ENCODE measurements at regions not wholly inside any gene's neighbourhood (a gene's known extent, or its start where the extent isn't known, plus 50 kb on each side); places are given as distances from the start of the nearest gene placed in this dataset.
"Not testable (repeated sequence)": the region's sequence is repeated elsewhere in the genome, so short reads cannot be mapped to it uniquely, and the experiment has no call there.

DNA sequence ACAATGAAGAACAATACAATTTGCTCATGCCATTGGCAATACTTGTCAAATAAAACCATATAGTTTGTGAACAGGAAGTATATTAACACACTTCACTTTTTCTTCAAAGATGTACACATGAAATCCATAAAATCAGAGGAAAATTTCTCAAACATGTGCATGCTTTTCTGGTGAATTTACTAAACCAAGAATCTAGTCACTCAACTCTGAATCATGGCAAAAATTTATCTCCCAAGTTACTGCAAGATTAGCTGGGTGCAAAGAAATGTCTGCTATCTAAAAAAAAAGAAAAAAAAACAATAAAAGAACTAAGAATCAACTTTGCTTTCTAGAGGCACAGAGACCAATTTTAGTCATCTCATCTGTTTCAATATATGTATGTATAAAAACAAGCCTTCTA lies 419.2 kb downstream of the NR4A2 start:
- ATAC-seq (no peak), DNase-seq (ENCODE audit: low spot score) (no peak)

DNA sequence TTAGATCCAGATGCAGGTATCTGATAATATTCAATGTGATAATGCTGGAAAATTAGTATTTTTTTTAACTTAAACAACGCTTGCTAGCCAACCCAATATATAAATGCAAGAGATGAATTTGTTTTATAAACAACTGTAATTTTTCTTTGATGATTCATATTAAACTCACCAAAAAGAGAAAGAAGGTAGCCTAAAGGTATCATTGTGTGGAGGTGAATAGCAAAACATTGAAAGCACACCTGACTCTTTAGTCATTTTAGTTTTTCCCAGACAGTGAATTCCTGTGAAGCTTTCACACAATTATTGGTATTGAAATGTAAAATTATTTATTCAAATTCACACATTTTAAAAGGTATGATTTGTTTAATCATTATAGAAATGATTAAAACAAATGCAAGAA lies 424.0 kb downstream of the NR4A2 start:
- no peak for ATAC-seq

DNA sequence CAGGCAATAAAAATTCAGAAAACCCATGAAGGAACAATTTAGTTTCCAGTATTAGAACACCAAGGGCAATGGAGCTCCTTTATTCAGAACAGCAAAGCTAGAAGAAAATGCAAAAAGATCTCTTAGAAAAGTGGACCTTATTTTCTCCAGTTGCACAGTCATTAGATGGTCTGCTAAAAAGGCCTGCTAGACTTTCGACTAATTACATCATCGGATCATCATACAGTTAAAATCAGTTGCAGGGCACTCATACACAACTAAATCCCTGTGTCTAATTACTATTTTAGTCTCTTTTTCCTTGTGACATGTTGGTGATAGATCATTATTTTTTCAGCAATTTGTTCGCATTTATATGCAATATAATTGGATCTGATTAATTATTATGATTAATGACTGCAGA lies 425.3 kb downstream of the NR4A2 start:
- ATAC-seq = no peak

More for the DNA sequence above, 424.0 kb downstream of the NR4A2 start:
- no peak for DNase-seq (ENCODE audit: low spot score)

DNA sequence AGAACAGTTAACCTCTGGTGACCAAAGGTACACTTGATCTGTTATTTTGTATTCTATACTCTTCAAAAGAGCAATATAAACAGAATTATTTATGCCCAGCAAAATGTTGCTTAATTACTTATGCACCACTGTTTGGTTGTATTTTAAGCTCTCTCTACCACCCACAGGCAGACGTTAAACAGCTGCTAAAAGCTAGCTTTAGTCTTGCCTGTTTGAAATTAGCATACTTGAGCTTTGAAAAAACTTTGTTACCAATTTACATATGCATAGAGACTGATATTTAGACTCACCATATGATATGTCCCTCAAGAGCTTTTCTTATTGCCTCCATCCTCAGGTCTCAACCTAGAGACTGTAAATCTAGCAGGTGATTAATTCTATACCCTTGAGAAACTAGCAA lies 426.9 kb downstream of the NR4A2 start:
- DNase-seq (ENCODE audit: low spot score) (no peak), ATAC-seq (no peak)

More for the DNA sequence above, 425.3 kb downstream of the NR4A2 start:
- DNase-seq (ENCODE audit: low spot score) = no peak

DNA sequence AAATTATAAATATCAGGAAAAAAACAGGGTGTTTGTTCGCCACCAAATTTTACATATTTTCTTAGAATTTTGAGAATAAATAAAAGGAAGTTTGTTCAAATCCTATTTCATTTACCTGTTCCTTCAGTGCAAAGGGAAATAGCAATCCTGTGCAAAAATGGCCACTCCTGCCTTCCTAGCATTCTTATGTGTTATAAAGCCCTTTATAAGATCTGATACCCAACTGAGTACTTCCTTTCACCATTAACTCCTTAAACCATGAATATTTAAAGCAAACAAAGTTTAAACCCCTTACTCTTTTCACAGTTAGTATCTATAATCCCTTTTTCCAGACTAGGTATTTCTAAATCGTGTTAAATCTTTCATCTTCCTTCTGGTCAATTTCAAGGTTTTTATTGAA lies 427.8 kb downstream of the NR4A2 start:
- DNase-seq (ENCODE audit: low spot score) (no peak), ATAC-seq (no peak)

DNA sequence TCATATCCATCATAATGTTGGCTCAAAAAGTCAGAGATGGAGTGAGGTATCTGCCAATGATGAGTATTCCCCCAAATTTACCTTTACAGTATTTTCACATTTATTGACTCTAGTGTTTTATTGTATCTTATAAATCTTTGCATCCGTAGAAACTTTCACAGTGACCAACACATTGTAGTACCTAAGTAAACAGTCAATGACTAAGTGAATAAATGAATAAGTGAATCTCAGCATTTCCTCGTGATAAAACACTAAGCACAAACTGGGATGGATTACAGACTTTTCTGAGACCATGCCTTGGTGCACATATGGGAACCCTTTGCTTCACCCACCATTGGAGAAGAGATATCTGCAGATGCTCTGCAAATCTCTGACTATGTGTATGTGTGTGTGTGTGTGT lies 429.9 kb downstream of the NR4A2 start:
- DNase-seq (ENCODE audit: low spot score) (no peak), ATAC-seq (no peak)

DNA sequence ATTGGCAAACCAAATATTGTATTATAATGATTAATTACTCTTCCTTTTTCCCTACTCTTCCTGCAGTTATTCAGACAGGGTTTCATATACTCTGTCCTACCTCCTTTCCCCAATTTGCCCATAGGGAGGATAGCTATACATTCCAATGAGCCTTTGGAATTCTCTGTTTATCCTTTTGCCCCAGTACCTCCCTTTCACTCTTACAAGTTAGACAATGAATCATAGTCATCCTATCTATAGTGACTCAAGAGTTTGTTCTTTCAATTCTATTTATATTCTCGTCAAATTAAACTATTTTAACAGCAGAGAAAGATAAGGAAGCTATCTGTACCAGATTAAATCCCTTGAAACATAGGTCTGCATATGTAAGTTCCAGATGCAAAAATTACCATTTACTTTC lies 437.5 kb downstream of the NR4A2 start:
- no peak for ATAC-seq
- no peak for DNase-seq (ENCODE audit: low spot score)

DNA sequence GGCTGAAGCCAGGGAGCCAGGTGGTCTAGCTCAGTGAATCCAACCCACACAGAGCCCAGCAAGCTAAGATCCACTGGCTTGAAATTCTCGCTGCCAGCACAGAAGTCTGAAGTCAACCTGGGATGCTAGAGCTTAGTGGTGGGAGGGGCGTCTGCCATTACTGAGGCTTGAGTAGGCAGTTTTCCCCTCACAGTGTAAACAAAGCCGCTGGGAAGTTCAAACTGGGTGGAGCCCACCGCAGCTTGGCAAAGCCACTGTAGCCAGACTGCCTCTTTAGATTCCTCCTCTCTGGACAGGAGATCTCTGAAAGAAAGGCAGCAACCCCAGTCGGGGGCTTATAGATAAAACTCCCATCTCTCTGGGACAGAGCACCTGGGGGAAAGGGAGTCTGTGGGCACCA lies 452.1 kb downstream of the NR4A2 start:
- not testable (repeated sequence) for ATAC-seq

DNA sequence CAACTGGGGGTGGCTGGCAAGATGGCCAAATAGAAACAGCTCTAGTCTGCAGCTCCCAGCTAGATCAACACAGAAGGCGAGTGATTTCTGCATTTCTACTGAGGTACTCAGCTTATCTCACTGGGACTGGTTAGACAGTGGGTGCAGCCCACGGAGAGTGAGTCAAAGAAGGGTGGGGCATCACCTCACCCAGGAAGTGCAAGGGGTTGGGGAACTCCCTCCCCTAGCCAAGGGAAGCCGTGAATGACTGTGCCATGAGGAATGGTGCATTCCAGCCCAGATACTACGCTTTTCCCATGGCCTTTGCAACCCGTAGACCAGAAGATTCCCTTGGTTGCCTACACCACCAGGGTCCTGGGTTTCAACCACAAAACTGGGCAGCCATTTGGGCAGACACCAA lies 452.6 kb downstream of the NR4A2 start:
- ATAC-seq = not testable (repeated sequence)

More for the DNA sequence above, 452.1 kb downstream of the NR4A2 start:
- not testable (repeated sequence) for DNase-seq (ENCODE audit: low spot score)

DNA sequence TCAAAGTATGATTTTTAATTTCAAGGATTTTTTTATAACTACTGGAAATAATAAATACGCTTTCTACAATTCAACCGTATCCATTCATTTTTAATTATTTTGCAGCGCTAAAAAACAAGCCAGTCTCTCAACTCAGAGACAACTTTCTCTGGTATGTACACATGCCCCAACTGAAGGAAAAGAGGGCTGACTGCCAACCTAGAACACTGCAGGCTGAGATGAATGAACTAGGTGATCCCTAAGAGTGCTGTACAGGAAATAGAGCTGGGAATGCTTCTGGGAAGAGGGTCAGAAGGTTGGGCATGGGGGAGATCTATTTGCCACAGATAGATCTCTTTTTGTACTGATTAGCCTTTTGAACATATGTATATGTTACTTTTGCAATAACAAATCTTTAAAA lies 460.1 kb downstream of the NR4A2 start:
- no peak for ATAC-seq
- DNase-seq (ENCODE audit: low spot score) = no peak

More for the DNA sequence above, 452.6 kb downstream of the NR4A2 start:
- DNase-seq (ENCODE audit: low spot score) = not testable (repeated sequence)

DNA sequence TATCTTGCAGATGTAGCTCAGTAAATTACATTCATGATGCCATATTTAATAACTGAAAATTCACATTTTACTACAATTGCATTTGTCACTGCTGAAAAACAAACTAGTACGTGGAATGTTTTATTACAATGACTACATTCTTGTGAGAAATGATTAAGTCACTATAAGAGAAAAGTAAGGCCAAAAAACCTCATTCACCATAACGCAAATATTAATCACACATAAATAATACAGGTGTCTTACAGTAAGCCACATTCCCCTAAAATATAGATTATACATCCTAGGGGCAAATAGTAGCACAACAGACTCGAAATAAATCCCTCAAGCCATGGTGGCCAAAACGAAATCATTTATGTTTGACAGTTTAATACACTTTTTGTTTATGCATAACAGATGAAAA lies 460.6 kb downstream of the NR4A2 start:
- ATAC-seq (no peak), DNase-seq (ENCODE audit: low spot score) (no peak)

DNA sequence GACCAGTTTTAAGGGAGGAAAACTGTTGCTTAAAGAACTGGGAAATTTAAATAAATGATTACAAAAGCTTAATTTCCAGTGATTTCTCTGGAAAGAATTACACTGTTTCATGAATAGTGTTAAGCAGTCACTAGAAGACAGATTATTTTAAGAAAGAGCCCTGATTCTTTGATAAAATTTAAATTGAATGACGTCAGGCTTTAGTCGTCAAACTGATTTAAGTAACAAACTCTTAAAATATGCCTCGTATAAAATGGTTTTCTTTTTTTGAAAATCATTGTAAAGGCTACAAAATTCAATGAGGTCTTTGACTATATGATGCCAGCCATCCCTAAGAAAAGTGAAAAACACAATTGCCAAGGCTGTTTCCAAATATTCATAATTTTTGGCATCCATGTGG lies 465.0 kb downstream of the NR4A2 start:
- DNase-seq (ENCODE audit: low spot score) = no peak
- ATAC-seq = no peak

DNA sequence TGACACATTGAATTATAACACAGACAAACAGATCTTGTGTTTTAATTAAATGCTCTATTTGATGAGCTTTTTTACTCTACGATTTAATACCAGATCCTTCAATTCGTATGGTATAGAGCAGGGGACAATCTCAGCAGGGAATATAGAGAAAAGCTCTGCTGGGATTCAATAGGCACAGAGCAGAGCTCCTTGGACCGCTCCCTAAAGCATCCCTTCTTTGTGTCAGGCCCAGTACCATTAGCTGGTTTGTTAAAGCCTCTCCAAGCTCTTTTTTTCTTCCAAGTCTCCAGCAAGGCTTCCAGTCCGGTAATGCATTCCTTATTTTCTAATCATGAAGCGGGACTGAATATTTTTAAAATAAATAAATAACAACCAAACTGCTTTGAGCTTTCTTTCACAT lies 466.0 kb downstream of the NR4A2 start:
- no peak for DNase-seq (ENCODE audit: low spot score)
- ATAC-seq = no peak

DNA sequence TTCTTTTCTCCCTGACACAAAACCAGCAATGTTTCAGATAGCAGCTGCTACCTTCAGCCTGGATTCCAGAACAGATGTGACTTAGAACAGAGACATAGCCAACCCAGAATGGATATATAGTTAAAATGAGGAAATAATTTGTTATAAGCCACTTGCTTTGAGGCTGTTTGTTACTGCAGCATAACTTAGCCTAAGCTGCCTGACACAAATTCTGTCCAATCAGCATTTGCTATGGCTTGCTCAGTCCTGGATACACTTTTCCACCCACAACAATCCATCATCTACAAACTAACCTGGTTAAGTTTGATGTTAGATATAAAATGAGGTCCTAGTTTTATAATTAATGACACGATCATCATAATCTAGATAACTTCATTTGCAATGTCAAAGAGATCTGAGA lies 480.4 kb downstream of the NR4A2 start:
- DNase-seq (ENCODE audit: low spot score) = no peak
- ATAC-seq = no peak

DNA sequence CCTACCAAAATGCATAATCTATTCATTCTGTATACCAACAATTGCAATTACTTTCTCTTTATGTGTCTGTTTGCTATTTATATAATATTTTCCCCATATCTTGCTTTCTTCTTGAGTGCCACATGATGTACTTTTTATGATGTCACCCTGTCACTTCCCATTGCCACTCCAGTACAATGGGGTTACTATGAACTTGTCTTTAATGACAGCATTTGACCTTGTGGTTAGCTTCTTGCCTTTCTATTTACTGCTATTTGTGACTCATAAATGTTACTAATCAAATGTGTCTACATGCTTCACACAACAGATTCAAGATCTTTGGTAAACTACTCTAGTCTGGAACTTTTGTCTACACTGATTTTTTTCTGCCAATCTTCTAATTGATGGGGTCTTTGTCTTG lies 486.3 kb downstream of the NR4A2 start:
- DNase-seq (ENCODE audit: low spot score) (no peak), ATAC-seq (no peak)

DNA sequence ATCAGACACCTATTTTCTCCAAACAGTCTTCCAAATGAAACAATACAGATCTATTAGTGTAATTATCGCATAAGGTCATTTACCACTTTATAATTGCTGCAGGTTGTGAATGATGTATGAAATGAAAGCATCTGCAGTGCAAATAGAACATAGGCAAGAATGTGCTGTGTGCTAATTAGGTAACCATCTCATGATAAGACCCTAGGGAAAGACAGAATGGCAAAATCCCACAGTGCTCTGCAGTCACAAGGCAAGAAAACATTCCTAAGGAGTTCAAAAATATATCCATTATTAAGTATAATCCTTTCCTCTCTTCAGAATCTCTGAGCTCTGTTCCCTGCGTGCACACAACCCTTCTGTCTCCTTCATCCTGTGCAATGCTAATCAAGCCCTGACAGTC lies 488.1 kb downstream of the NR4A2 start:
- DNase-seq (ENCODE audit: low spot score) = no peak
- ATAC-seq = no peak

DNA sequence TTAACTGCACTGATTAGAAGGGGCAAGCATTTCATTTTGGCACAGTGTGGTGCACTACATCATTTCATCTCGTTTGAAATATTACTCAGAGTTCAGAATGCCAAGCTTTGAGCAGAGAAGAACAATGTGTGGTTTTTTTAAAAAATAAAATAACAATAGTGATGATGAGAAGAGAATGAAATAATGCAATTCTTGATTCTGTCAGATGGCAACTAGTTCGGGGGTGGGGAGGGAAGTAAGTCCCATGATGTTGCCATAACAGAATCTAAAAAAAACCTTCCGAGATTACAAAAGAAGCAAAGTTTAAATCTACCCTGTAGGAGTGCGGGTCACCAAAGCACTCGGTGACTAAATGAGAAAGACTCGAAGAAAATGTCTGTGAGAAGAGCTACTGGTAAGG lies 490.4 kb downstream of the NR4A2 start:
- ATAC-seq (no peak), DNase-seq (ENCODE audit: low spot score) (no peak)

DNA sequence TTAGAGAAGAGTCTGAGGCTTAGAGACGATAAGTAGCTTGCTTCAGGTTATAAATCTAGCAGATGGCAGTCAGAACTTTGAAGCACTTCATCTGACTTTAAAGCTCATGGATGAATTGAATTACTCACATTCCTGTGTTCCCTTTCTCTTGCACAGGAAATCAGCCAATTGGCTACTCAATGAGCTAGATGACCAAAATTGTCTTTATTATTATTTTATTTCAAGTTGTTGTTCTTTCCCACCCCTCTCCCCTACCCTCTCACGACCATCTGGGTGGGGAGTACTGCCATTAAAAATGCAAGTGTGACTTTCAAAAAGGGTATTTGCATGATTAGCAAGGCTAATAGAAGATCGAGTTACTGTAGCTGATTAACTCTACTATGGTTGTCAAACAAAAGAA lies 491.1 kb downstream of the NR4A2 start:
- ATAC-seq (no peak), DNase-seq (ENCODE audit: low spot score) (no peak)

DNA sequence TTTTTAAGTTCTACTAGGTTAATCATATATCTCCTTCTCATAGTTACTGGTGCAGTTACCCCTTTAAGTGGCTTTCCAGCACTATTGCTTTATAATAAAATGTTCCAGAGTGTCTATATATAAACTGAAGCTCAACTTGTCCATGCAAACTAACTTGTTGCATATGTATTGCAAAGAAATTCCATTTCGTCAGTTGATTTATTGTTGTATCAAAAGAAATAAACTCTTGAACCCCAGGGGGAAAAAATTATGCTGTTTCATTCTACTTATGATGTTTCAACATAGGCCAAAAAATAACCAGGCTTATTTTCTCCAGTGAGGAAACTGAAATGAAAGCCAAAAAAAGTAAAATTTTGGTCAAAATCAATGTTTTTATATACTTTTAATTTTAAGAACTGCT lies 491.9 kb downstream of the NR4A2 start:
- no peak for ATAC-seq
- DNase-seq (ENCODE audit: low spot score) = no peak

DNA sequence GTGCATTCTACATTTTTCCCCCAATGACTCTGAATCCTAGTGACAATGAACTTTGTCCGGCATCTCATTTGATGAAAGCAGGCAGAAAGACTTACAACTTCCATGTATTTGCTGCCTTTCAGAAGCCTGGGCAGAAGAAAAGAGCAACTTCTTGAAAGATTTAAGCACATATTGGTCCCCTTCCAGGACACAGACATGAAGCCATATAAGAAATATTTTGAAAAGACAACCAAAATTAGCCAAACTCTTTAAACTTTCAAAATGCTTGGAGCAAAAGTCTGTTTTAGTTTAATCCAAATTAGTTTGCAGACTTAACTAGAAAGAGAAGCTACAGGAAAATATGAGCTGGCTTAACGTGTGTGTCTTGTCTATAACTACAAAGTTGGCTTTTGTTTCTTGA lies 492.5 kb downstream of the NR4A2 start:
- ATAC-seq (no peak), DNase-seq (ENCODE audit: low spot score) (no peak)

DNA sequence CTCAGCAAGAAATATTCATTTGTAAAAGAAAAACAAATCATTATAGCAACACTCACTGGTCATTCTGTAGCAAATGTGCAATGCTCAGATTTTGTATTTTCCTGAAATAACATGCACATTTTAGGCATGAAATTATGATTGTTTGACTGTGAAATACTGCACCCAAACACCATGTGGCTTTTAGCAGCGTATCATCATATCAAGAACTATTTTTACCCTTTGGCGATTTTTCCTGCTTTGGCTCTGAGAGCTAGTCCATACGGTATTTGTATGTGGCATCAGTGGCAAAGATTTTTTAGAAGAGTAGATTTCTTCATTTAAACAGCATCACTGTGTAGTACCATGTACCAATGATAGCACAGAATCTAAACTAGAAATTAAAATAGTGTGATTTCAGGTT lies 493.1 kb downstream of the NR4A2 start:
- ATAC-seq = no peak
- DNase-seq (ENCODE audit: low spot score) = no peak

DNA sequence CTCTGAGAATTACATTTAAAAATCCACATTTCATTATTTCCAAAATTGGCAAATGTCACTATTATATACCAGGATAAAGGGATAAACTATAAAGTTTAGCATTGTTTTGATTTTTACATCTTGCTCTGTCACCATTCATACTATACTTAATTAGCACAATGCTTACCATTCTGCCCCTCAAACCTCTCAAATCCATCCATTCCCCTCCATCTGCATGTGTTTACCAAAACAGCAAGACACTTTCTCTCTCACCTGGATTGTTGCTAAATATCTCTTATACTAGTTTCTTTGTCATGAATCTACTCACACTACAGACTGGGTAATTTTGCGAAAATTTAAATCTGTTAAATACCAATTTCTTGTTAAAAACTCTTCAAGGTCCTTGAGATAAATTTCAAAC lies 496.1 kb downstream of the NR4A2 start:
- DNase-seq (ENCODE audit: low spot score) (no peak), ATAC-seq (no peak)

DNA sequence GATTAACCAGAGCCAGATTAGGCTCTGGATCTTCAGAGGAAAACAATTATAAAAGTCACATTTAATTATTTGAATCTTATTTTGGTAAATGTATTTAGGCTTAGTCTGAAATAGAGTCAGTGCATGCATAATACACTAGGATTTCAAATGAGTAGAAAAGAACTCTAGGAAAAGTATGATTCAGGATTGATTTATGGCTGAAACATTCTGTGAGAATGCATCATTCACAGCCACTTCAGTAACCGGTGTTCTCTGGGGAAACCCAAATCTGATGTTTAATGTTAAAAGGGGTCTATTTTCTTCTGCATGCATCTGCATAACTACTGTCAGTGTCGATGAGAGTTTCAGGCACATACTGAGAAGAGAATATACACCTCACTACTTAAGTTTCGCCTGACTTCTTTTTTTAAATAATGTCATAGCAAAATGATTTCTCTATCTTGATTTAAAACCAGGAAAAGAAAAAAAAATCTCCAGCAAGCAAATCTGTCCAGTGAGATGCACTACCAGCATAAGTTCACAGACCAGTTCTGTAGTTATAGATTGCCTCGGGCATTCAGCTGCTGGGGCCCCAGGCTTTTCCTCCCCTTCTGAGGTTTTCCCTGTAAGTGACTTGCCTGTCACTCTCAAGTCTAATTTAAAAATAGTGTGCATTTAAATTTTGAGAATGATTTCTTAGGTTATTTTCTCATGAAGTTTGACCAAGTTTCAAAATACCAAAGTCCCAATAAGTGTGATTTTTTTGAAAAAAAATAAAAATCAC lies 501.5 kb downstream of the NR4A2 start:
- no peak for DNase-seq (ENCODE audit: low spot score)

More for the DNA sequence above, 501.5 kb downstream of the NR4A2 start:
- ATAC-seq = no peak
